ENCODE measurements at regions not wholly inside any gene's neighbourhood (a gene's known extent, or its start where the extent isn't known, plus 50 kb on each side); places are given as distances from the start of the nearest gene placed in this dataset.
A peak's percentile ranks its signal among the peaks of the same experiment; 100 is the strongest.

DNA sequence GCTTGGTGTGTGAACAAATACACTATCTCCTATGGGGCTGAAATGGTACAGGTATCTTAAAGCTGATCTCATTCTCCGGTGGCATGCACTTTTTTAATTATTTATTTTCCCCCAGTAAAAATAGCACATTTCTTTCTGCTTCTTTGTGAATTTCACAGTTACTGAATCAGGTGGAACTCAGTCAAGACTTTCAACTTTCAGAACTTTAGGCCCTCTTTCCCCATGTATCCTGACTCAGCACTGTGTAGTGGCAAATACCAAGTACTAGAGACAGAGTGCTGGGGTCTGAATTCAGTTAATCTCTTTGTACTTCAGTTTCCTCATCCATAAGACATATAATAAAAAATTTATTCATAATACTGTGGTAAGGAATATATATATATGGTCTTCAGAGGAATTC lies 223.9 kb downstream of the CSNK2A3 start:
- DNase-seq (ENCODE audit: low read depth): no peak
- TF ChIP-seq, protein P1, sequence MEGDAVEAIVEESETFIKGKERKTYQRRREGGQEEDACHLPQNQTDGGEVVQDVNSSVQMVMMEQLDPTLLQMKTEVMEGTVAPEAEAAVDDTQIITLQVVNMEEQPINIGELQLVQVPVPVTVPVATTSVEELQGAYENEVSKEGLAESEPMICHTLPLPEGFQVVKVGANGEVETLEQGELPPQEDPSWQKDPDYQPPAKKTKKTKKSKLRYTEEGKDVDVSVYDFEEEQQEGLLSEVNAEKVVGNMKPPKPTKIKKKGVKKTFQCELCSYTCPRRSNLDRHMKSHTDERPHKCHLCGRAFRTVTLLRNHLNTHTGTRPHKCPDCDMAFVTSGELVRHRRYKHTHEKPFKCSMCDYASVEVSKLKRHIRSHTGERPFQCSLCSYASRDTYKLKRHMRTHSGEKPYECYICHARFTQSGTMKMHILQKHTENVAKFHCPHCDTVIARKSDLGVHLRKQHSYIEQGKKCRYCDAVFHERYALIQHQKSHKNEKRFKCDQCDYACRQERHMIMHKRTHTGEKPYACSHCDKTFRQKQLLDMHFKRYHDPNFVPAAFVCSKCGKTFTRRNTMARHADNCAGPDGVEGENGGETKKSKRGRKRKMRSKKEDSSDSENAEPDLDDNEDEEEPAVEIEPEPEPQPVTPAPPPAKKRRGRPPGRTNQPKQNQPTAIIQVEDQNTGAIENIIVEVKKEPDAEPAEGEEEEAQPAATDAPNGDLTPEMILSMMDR (IDR thresholded peaks at IDR 0.05; ENCODE audit: insufficient read depth, low read depth, low read length, missing control alignments): no peak
- no peak overlapping the region for H3K4me3 ChIP-seq (ENCODE audit: low read length)

DNA sequence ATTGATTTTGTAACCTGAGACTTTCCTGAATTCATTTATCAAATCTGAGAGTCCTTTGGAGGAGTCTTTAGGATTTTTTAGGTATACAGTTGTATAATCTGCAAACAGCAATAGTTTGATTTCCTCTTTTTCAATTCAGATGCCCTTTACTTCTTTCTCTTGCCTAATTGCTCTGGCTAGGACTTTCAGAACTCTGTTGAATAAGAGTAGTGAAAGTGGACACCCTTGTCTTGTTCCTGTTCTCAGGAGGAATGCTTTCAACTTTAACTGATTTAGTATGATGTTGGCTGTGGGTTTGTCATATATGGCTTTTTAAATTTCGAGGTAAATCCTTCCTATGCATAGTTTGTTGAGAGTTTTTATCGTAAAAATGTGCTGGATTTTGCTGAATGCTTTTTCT lies 227.4 kb downstream of the CSNK2A3 start:
- no peak for DNase-seq (ENCODE audit: low read depth)
- H3K4me3 ChIP-seq (ENCODE audit: low read length): no peak overlapping the region
- TF ChIP-seq, protein P1 (IDR thresholded peaks at IDR 0.05; ENCODE audit: insufficient read depth, low read depth, low read length, missing control alignments): no peak

DNA sequence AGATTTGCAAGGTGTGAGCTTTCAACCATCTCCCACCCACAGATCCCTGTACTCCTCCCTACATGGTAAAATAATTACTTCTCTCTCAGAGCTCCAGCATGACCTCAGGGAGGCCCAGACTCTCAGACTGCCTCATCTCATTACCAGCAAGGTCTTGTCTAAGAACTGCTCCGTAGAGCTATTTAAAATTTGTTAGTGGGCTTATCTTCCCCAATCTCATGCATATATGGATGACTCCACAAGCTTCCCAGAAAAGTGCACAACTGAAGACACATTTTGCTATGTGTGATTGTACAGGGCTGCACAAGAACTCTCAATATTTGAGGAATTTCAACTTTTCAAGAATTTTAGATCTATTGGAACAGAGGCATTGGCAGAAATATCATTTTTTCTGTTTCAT lies 230.3 kb downstream of the CSNK2A3 start:
- DNase-seq (ENCODE audit: low read depth): no peak
- TF ChIP-seq, protein P1 (IDR thresholded peaks at IDR 0.05; ENCODE audit: insufficient read depth, low read depth, low read length, missing control alignments): no peak
- no peak overlapping the region for H3K4me3 ChIP-seq (ENCODE audit: low read length)

DNA sequence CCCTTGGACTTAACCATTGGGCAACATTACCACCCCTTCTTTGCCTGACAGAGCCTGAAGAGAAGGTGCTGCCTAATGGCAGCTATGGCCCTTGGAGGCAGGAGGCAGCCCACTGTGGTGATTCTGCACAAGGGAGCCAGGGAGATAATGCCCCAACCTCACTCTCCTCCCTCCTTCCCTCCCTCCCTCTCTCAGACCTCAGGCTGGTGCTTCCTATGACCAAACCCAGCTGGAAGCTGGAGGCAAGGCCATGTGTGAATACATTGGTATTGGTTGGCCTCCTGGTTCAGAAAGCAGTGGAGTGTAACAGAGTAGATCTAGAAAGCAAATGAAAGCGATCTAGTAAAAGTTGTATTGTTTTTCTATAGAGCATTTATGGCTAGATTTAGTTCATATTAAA lies 233.1 kb downstream of the CSNK2A3 start:
- H3K4me3 ChIP-seq (ENCODE audit: low read length): no peak overlapping the region
- DNase-seq (ENCODE audit: low read depth): no peak

DNA sequence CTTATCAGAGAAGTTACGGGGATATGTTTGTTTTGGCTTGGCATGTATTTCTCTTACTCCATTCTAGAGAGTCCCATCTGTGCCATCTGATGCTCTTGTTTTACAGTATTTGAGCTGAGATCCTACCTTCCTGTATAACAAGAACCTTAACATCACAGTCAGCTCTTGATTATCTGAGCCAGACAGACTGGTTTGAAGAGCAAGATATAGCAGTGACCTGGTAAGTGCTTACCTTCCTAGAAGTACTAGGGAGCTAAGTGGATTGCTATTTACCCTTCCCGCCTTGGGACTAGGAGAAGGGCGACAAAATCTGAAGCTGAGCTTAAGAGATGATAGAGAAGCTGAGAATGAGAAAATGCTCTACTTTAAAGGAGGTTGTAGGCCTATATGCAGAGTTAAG lies 235.3 kb downstream of the CSNK2A3 start:
- TF ChIP-seq, protein P1 (IDR thresholded peaks at IDR 0.05; ENCODE audit: insufficient read depth, low read depth, low read length, missing control alignments): no peak
- DNase-seq (ENCODE audit: low read depth): peak; percentile 25
- H3K4me3 ChIP-seq (ENCODE audit: low read length): no peak overlapping the region

More for the DNA sequence above, 233.1 kb downstream of the CSNK2A3 start:
- TF ChIP-seq, protein P1 (IDR thresholded peaks at IDR 0.05; ENCODE audit: insufficient read depth, low read depth, low read length, missing control alignments): no peak

DNA sequence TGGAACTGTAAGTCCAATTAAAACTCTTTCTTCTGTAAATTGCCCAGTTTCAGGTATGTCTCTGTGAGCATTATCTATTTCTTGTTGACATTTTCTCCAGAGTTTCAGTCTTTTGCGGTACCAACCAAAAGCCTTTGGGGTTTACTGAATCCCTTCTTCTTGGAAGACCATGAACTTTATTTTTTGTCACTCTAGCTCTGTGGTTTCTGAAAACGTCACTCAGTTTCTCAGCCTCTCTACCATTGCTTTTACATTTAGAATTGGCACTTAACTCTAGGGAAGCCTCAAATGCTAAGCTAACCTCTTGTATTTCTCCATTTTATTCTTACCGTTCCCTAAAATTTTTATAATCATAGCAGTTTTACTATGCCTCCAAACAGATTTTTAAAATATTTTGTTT lies 237.6 kb downstream of the CSNK2A3 start:
- H3K4me3 ChIP-seq (ENCODE audit: low read length): no peak overlapping the region
- TF ChIP-seq, protein P1 (IDR thresholded peaks at IDR 0.05; ENCODE audit: insufficient read depth, low read depth, low read length, missing control alignments): no peak
- no peak for DNase-seq (ENCODE audit: low read depth)

DNA sequence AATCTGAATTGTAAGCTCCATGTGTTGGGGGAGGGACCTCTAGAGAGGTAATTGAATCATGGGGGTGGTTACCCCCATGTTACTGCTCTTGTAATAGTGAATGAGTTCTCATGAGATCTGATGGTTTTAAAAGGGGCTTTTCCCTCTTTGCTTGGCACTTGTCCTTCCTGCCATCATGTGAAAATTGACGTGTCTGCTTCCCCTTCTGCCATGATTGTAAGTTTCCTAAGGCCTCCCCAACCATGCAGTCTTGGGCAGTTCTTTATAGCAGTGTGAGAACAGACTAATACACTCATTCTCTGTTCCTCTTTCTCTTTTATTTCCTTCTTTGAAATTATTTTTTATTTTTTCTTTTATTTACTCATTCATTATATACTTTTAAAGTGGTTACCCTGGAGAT lies 239.4 kb downstream of the CSNK2A3 start:
- TF ChIP-seq, protein P1 (IDR thresholded peaks at IDR 0.05; ENCODE audit: insufficient read depth, low read depth, low read length, missing control alignments): no peak
- H3K4me3 ChIP-seq (ENCODE audit: low read length): no peak overlapping the region
- DNase-seq (ENCODE audit: low read depth): no peak
